GM13977 (cell line): ENCODE measurements at regions not wholly inside any gene's neighbourhood (a gene's known extent, or its start where the extent isn't known, plus 50 kb on each side); places are given as distances from the start of the nearest gene placed in this dataset.
"Not testable (repeated sequence)": the region's sequence is repeated elsewhere in the genome, so short reads cannot be mapped to it uniquely, and the experiment has no call there.

Experiments
- DNase-seq: peaks from one replicate; pipeline ENCODE4 v3.0.0; 2012; ENCODE audit warnings: low spot score
- CTCF ChIP-seq: IDR thresholded peaks from 2 replicates; pipeline ENCODE4 v1.5.1; 2012; ENCODE audit warnings: mild to moderate bottlenecking, control low read depth; ENCODE audit not compliant: insufficient read depth; ENCODE audit errors: extremely low read depth, missing control alignments
- in situ Hi-C: fragments of 300-500 bp; cut with MboI; formaldehyde crosslinking; loops from one replicate; pipeline ENCODE4 v1.12.0; 2022; ENCODE audit warnings: low sequenced_read_pairs, low pct_unique_long_range_greater_than_20kb, mixed read lengths, inconsistent platforms; ENCODE audit not compliant: unreplicated experiment

- TF ChIP-seq CTCF = no peak
- no peak for DNase-seq
- in situ Hi-C loops = no loop called here
Observed at GRCh38 chr12:58703866-58704265, 216.4 kb downstream of the LRIG3 start.

- DNase-seq, in situ Hi-C loops: not testable (repeated sequence)
Observed at GRCh38 chr12:58704770-58705169, 215.5 kb downstream of the LRIG3 start.

GRCh38 chr12:58710901-58711300, 209.4 kb downstream of the LRIG3 start:
- no peak for TF ChIP-seq CTCF
- DNase-seq = no peak
- in situ Hi-C loops = no loop called here

- no peak for TF ChIP-seq CTCF
- in situ Hi-C loops = no loop called here
- DNase-seq = no peak
Observed at GRCh38 chr12:58711974-58712373, 208.3 kb downstream of the LRIG3 start.

GRCh38 chr12:58712976-58713375, 207.3 kb downstream of the LRIG3 start:
- TF ChIP-seq CTCF = no peak
- in situ Hi-C loops = no loop called here

GRCh38 chr12:58719161-58719560, 201.1 kb downstream of the LRIG3 start:
- TF ChIP-seq CTCF = no peak
- no peak for DNase-seq
- in situ Hi-C loops = no loop called here

More at GRCh38 chr12:58712976-58713375, 207.3 kb downstream of the LRIG3 start:
- no peak for DNase-seq

GRCh38 chr12:58720421-58720820, 199.9 kb downstream of the LRIG3 start:
- DNase-seq = no peak
- in situ Hi-C loops = no loop called here
- no peak for TF ChIP-seq CTCF
